Muscle of leg (tissue), 3 donors: ENCODE measurements at regions not wholly inside any gene's neighbourhood (a gene's known extent, or its start where the extent isn't known, plus 50 kb on each side); places are given as distances from the start of the nearest gene placed in this dataset.

Experiments used
- DNase-seq: peaks from one replicate; pipeline ENCODE4 v3.0.0; 2013
- H3K27ac ChIP-seq: one replicate; pipeline ENCODE4 v1.5.1; 2013; ENCODE audit warnings: mild to moderate bottlenecking, low read length, control low read depth
- H3K27me3 ChIP-seq: one replicate; pipeline ENCODE4 v1.6.1; 2013; ENCODE audit warnings: low read length; ENCODE audit not compliant: control insufficient read depth, insufficient read depth
- H3K36me3 ChIP-seq: one replicate; pipeline ENCODE4 v1.6.1; 2013; ENCODE audit warnings: low read length; ENCODE audit not compliant: control insufficient read depth, insufficient read depth
- H3K4me1 ChIP-seq: one replicate; pipeline ENCODE4 v1.6.1; 2013; ENCODE audit warnings: low read length; ENCODE audit not compliant: control insufficient read depth, insufficient read depth
- H3K4me3 ChIP-seq: one replicate; pipeline ENCODE4 v1.5.1; 2013; ENCODE audit warnings: low read length, control low read depth
- H3K9me3 ChIP-seq: replicated peaks from 2 replicates; pipeline ENCODE4 v1.6.1; 2013; ENCODE audit warnings: low read depth, low read length; ENCODE audit not compliant: control insufficient read depth
- WGBS: methylation state at CpG from one replicate; pipeline ENCODE4 v1.1.5; 2013; ENCODE audit warnings: missing lambda C conversion rate; ENCODE audit not compliant: insufficient coverage; 5-methylcytosine and 5-hydroxymethylcytosine counted together

- Histone ChIP-seq H3K27ac (no peak overlapping the region), H3K27me3 (no peaks in the 10 kb centered on the region), H3K9me3 (no peaks in the 10 kb centered on the region), H3K36me3 (no peaks in the 10 kb centered on the region), H3K4me3 (no peak overlapping the region), H3K4me1 (no peaks in the 10 kb centered on the region)
- no peak for DNase-seq
- no CpG with 5 or more reads among the region's 1 CpG for WGBS
Observed at GRCh38 chr16:62872339-62872738, 836.1 kb upstream of the CDH8 start.

- H3K9me3 ChIP-seq: peaks cover 3% of the 10 kb centered on the region
- H3K4me3 ChIP-seq: no peak overlapping the region
- H3K36me3 ChIP-seq: no peaks in the 10 kb centered on the region
- H3K4me1 ChIP-seq: no peaks in the 10 kb centered on the region
- H3K27me3 ChIP-seq: no peaks in the 10 kb centered on the region
- DNase-seq: peak; percentile 20
- H3K27ac ChIP-seq: no peak overlapping the region
Observed at GRCh38 chr16:62870554-62870953, 834.3 kb upstream of the CDH8 start.

GRCh38 chr16:62869837-62870236 is 833.6 kb upstream of the CDH8 start:
- Histone ChIP-seq H3K9me3 (peaks cover 3% of the 10 kb centered on the region), H3K27ac (no peak overlapping the region), H3K4me1 (no peaks in the 10 kb centered on the region), H3K4me3 (no peak overlapping the region), H3K27me3 (no peaks in the 10 kb centered on the region), H3K36me3 (no peaks in the 10 kb centered on the region)
- whole genome bisulfite sequencing: no CpG with 5 or more reads among the region's 4 CpGs
- no peak for DNase-seq

- Histone ChIP-seq H3K9me3 (peaks cover 3% of the 10 kb centered on the region), H3K27me3 (no peaks in the 10 kb centered on the region), H3K4me1 (no peaks in the 10 kb centered on the region), H3K36me3 (no peaks in the 10 kb centered on the region), H3K27ac (no peak overlapping the region), H3K4me3 (no peak overlapping the region)
- WGBS: 100% methylated on average over 1 of the region's 2 CpGs
- no peak for DNase-seq
Observed at GRCh38 chr16:62863139-62863538, 826.9 kb upstream of the CDH8 start.

- no peaks in the 10 kb centered on the region for H3K4me1 ChIP-seq
- DNase-seq: no peak
- H3K27me3 ChIP-seq: no peaks in the 10 kb centered on the region
- no peak overlapping the region for H3K27ac ChIP-seq
- no peaks in the 10 kb centered on the region for H3K9me3 ChIP-seq
- no peaks in the 10 kb centered on the region for H3K36me3 ChIP-seq
- WGBS: 83% methylated on average over 1 of the region's 4 CpGs
- no peak overlapping the region for H3K4me3 ChIP-seq
Observed at GRCh38 chr16:62853887-62854286, 817.6 kb upstream of the CDH8 start.

- no peak for DNase-seq
- no CpG with 5 or more reads among the region's 2 CpGs for whole genome bisulfite sequencing
- no peak overlapping the region for H3K4me3 ChIP-seq
- no peaks in the 10 kb centered on the region for H3K27me3 ChIP-seq
- no peaks in the 10 kb centered on the region for H3K9me3 ChIP-seq
- no peaks in the 10 kb centered on the region for H3K36me3 ChIP-seq
- H3K27ac ChIP-seq: no peak overlapping the region
- H3K4me1 ChIP-seq: no peaks in the 10 kb centered on the region
Observed at GRCh38 chr16:62846399-62847057, 810.3 kb upstream of the CDH8 start.

- Histone ChIP-seq H3K27ac (no peak overlapping the region), H3K4me1 (no peaks in the 10 kb centered on the region), H3K9me3 (no peaks in the 10 kb centered on the region), H3K4me3 (no peak overlapping the region), H3K36me3 (no peaks in the 10 kb centered on the region), H3K27me3 (no peaks in the 10 kb centered on the region)
- WGBS: 100% methylated on average over 1 of the region's 4 CpGs
- DNase-seq: no peak
Observed at GRCh38 chr16:62832214-62832613, 796.0 kb upstream of the CDH8 start.

- DNase-seq: no peak
- no peaks in the 10 kb centered on the region for H3K9me3 ChIP-seq
- H3K36me3 ChIP-seq: no peaks in the 10 kb centered on the region
- H3K27ac ChIP-seq: no peak overlapping the region
- H3K4me3 ChIP-seq: no peak overlapping the region
- no CpG with 5 or more reads among the region's 2 CpGs for WGBS
- H3K4me1 ChIP-seq: no peaks in the 10 kb centered on the region
- H3K27me3 ChIP-seq: no peaks in the 10 kb centered on the region
Observed at GRCh38 chr16:62831235-62831850, 795.1 kb upstream of the CDH8 start.

GRCh38 chr16:62829607-62830006 is 793.4 kb upstream of the CDH8 start:
- Histone ChIP-seq H3K36me3 (no peaks in the 10 kb centered on the region), H3K4me1 (no peaks in the 10 kb centered on the region), H3K4me3 (no peak overlapping the region), H3K27me3 (no peaks in the 10 kb centered on the region), H3K27ac (no peak overlapping the region), H3K9me3 (no peaks in the 10 kb centered on the region)
- no CpG with 5 or more reads among the region's 3 CpGs for whole genome bisulfite sequencing
- peak; percentile 52 for DNase-seq

- Histone ChIP-seq H3K4me3 (no peak overlapping the region), H3K27me3 (no peaks in the 10 kb centered on the region), H3K4me1 (no peaks in the 10 kb centered on the region), H3K27ac (no peak overlapping the region), H3K9me3 (no peaks in the 10 kb centered on the region), H3K36me3 (no peaks in the 10 kb centered on the region)
- WGBS: no CpG with 5 or more reads among the region's 1 CpG
- DNase-seq: no peak
Observed at GRCh38 chr16:62829084-62829483, 792.8 kb upstream of the CDH8 start.

- no peak for DNase-seq
- no CpG with 5 or more reads among the region's 2 CpGs for WGBS
- no peak overlapping the region for H3K27ac ChIP-seq
- H3K4me3 ChIP-seq: no peak overlapping the region
- H3K9me3 ChIP-seq: no peaks in the 10 kb centered on the region
- H3K27me3 ChIP-seq: no peaks in the 10 kb centered on the region
- H3K4me1 ChIP-seq: no peaks in the 10 kb centered on the region
- H3K36me3 ChIP-seq: no peaks in the 10 kb centered on the region
Observed at GRCh38 chr16:62821824-62822223, 785.6 kb upstream of the CDH8 start.
